Endothelial cell of umbilical vein (primary cell): ENCODE measurements at regions not wholly inside any gene's neighbourhood (a gene's known extent, or its start where the extent isn't known, plus 50 kb on each side); places are given as distances from the start of the nearest gene placed in this dataset.

ENCODE experiments used
- BruUV-seq: library from RNA; stranded (reverse); fragments of 400-500 nt; replicated peaks from 2 replicates; lab custom pipeline; 2021; lab: Mats Ljungman, UMichigan
- CTCF ChIA-PET: fragments of 300-600, 350-600 bp; sonication (Branson Sonifier 250); formaldehyde crosslinking; loops from one replicate; lab custom pipeline; 2021; ENCODE audit warnings: antibody characterized with exemption, inconsistent platforms; lab: Charles Lee
- POLR2A ChIA-PET: fragments of 300-600, 350-600 bp; sonication (Branson Sonifier 250); formaldehyde crosslinking; loops from one replicate; lab custom pipeline; 2021; ENCODE audit warnings: antibody characterized with exemption, inconsistent platforms; lab: Charles Lee
- DNase-seq: peaks from one replicate; pipeline ENCODE4 v3.0.0-alpha.2; 2011; ENCODE audit warnings: low read depth, low spot score
- FAIRE-seq: peaks from 2 replicates; lab custom pipeline; 2011; peaks lifted over from hg19 to GRCh38; lab: Jason Lieb, UNC
- H2AFZ ChIP-seq: 2 replicates; pipeline ENCODE4 v1.6.0; 2012; ENCODE audit warnings: low read depth, low read length, control low read depth, inconsistent platforms
- H3K27ac ChIP-seq: 2 replicates; pipeline ENCODE4 v1.5.1; 2011; ENCODE audit warnings: low read depth, mild to moderate bottlenecking, control low read depth, low read length, moderate library complexity; ENCODE audit not compliant: insufficient read depth
- H3K27me3 ChIP-seq, 2 experiments: 2 replicates each; pipeline versions ENCODE4 v1.6.0 to v1.6.1; 2011; ENCODE audit warnings: low read length in 2 of 2, mixed read lengths in 1 of 2; ENCODE audit not compliant: control insufficient read depth in 2 of 2, insufficient read depth in 2 of 2
- H3K36me3 ChIP-seq, 2 experiments: 2 replicates in 1 of 2; 3 replicates in 1 of 2; pipeline ENCODE4 v1.5.1; 2011; ENCODE audit warnings: low read length in 2 of 2, mild to moderate bottlenecking in 1 of 2, moderate library complexity in 1 of 2; ENCODE audit not compliant: control insufficient read depth in 2 of 2, insufficient read depth in 2 of 2; ENCODE audit errors: extremely low read depth in 1 of 2
- H3K4me1 ChIP-seq: 3 replicates; pipeline ENCODE4 v1.5.1; 2011; ENCODE audit warnings: mild to moderate bottlenecking, low read length; ENCODE audit not compliant: control insufficient read depth, insufficient read depth; ENCODE audit errors: extremely low read depth
- H3K4me2 ChIP-seq: 2 replicates; pipeline ENCODE4 v1.6.1; 2011; ENCODE audit warnings: low read length, control low read depth, mixed read lengths; ENCODE audit not compliant: insufficient read depth
- H3K4me3 ChIP-seq, 3 experiments: fragments of 200-600 bp in 1 of 3; sonication (generic), shearing (Covaris generic) in 1 of 3; replicated peaks in 1 of 3; 2 replicates each; pipeline ENCODE4 v1.5.1; 2011 to 2016; ENCODE audit warnings: control low read depth in 3 of 3, low read length in 3 of 3, mild to moderate bottlenecking in 2 of 3, inconsistent platforms in 1 of 3, low read depth in 1 of 3, moderate library complexity in 1 of 3; ENCODE audit not compliant: insufficient read depth in 1 of 3
- H3K79me2 ChIP-seq: 2 replicates; pipeline ENCODE4 v1.6.0; 2012; ENCODE audit warnings: low read length, inconsistent platforms; ENCODE audit not compliant: control insufficient read depth, insufficient read depth
- H3K9ac ChIP-seq: replicated peaks from 2 replicates; pipeline ENCODE3; 2011; ENCODE audit warnings: low read length, control low read depth; ENCODE audit not compliant: insufficient read depth; ENCODE audit errors: extremely low read depth
- H3K9me1 ChIP-seq: replicated peaks from 3 replicates; pipeline ENCODE4 v1.6.0; 2011; ENCODE audit warnings: mild to moderate bottlenecking, low read length; ENCODE audit not compliant: control insufficient read depth, insufficient read depth; ENCODE audit errors: extremely low read depth
- H3K9me3 ChIP-seq: replicated peaks from 2 replicates; pipeline ENCODE4 v1.5.1; 2012; ENCODE audit warnings: low read length, inconsistent platforms; ENCODE audit not compliant: control insufficient read depth, insufficient read depth
- H4K20me1 ChIP-seq: replicated peaks from 2 replicates; pipeline ENCODE3; 2011; ENCODE audit warnings: mild to moderate bottlenecking, low read length; ENCODE audit not compliant: control insufficient read depth, insufficient read depth; ENCODE audit errors: extremely low read depth
- EZH2 ChIP-seq: IDR thresholded peaks from 2 replicates; pipeline ENCODE4 v1.6.1; 2012; ENCODE audit warnings: borderline replicate concordance, low read depth, mild to moderate bottlenecking, moderate library complexity, low read length, inconsistent platforms; ENCODE audit not compliant: severe bottlenecking
- FOS ChIP-seq: IDR thresholded peaks from 2 replicates; pipeline ENCODE4 v1.6.1; 2011; ENCODE audit warnings: mild to moderate bottlenecking, low read length, moderate library complexity, borderline replicate concordance; ENCODE audit not compliant: insufficient read depth
- GATA2 ChIP-seq: IDR thresholded peaks from 2 replicates; pipeline ENCODE4 v1.7.0; 2011; ENCODE audit warnings: low read depth, mild to moderate bottlenecking, moderate library complexity, mixed read lengths, low read length; ENCODE audit not compliant: insufficient read length, insufficient read depth
- MYC ChIP-seq: IDR thresholded peaks from one replicate; pipeline ENCODE4 v1.6.1; 2011; ENCODE audit warnings: mild to moderate bottlenecking, low read depth, low read length
- POLR2AphosphoS5 ChIP-seq: IDR thresholded peaks from 2 replicates; pipeline ENCODE4 v1.6.1; 2012; ENCODE audit warnings: low read depth, mild to moderate bottlenecking, control low read depth, low read length, moderate library complexity; ENCODE audit not compliant: insufficient read depth
- dilution Hi-C: fragments of 300-500 bp; cut with MboI; formaldehyde crosslinking; loops from one replicate; pipeline ENCODE4 v1.15.0; 2019; ENCODE audit warnings: low sequenced_read_pairs; ENCODE audit not compliant: extremely low pct_ligation_motif_present
- intact Hi-C: fragments of 100-400 bp; cut with micrococcal nuclease; formaldehyde crosslinking; loops from one replicate; pipeline ENCODE4 v1.10.0; 2022
- TF ChIP-seq, protein P1 (sequence below): IDR thresholded peaks from 2 replicates; pipeline ENCODE4 v1.6.1; 2011; ENCODE audit not compliant: insufficient read depth, insufficient read length

DNA sequence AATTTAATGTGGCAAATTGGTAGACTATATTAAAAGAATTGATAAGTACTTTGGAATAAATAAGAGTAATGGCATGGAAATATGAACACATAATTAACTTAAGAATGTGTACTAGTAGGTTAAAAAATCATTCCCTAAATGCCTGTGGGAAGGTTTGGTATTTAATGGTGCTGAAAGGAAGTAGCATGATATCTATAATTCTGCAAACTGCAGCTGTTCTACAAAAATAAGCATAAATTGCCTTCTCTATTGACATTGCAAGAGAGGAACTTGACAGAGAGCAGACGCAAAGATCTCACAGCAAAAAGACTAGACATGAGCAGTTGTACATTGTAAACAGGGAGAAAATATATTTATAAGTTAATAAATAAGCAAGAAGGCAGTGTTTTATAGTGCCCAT lies 752.5 kb upstream of the PCDH10 start:
- Histone ChIP-seq H3K4me3 (no peak overlapping the region), H3K27me3 (no peaks in the 10 kb centered on the region), H3K9me3 (no peaks in the 10 kb centered on the region), H3K79me2 (no peaks in the 10 kb centered on the region), H3K4me1 (no peaks in the 10 kb centered on the region), H4K20me1 (no peaks in the 10 kb centered on the region), H3K9me1 (no peaks in the 10 kb centered on the region), H3K9ac (no peak overlapping the region), H3K36me3 (no peaks in the 10 kb centered on the region), H3K27ac (no peak overlapping the region), H3K4me2 (no peak overlapping the region), H2AFZ (no peak overlapping the region)
- no TSS peak for BruUV-seq
- ChIA-PET POLR2A (no interaction called here), CTCF (no interaction called here)
- FAIRE-seq (no peak), DNase-seq (no peak)
- dilution Hi-C loops (no loop called here), intact Hi-C loops (no loop called here)
- TF ChIP-seq, protein P1, sequence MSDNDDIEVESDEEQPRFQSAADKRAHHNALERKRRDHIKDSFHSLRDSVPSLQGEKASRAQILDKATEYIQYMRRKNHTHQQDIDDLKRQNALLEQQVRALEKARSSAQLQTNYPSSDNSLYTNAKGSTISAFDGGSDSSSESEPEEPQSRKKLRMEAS, result no peak
- no peak for TF ChIP-seq EZH2
- TF ChIP-seq GATA2, result no peak
- no peak for TF ChIP-seq MYC
- TF ChIP-seq POLR2AphosphoS5, result no peak

DNA sequence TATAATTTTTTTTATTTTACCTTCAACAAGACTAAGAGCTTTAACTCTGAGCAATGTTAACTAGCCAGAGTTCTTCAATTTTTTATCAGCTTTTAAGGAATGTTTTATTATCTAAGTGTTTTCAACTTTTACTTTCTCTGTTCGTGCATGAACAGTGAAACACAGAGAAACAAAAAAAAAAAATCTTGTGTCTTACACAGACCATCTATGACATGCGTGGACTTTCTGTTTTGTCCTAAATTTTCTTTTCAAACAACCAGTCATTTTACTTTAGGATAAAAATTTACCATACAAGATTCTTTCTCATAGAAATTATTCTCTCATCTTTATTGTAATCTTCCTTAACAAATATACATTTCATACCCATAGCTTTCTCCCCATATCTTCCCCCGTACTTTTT lies 731.9 kb upstream of the PCDH10 start:
- intact Hi-C loops, result no loop called here
- H2AFZ ChIP-seq, result no peak overlapping the region
- TF ChIP-seq POLR2AphosphoS5, result no peak
- TF ChIP-seq, protein P1, result no peak
- no peak for TF ChIP-seq FOS
- no peaks in the 10 kb centered on the region for H3K79me2 ChIP-seq
- FAIRE-seq, result no peak
- no peak overlapping the region for H3K4me2 ChIP-seq
- no peaks in the 10 kb centered on the region for H3K4me1 ChIP-seq
- no peaks in the 10 kb centered on the region for H3K27me3 ChIP-seq
- no peak overlapping the region for H3K9ac ChIP-seq
- no TSS peak for BruUV-seq
- POLR2A ChIA-PET, result no interaction called here
- no peaks in the 10 kb centered on the region for H3K9me1 ChIP-seq
- H3K4me3 ChIP-seq, result no peak overlapping the region
- DNase-seq, result no peak
- H3K27ac ChIP-seq, result no peak overlapping the region
- no peaks in the 10 kb centered on the region for H3K36me3 ChIP-seq
- no peaks in the 10 kb centered on the region for H3K9me3 ChIP-seq
- H4K20me1 ChIP-seq, result no peaks in the 10 kb centered on the region
- CTCF ChIA-PET, result no interaction called here
- dilution Hi-C loops, result no loop called here
